ENCODE measurements at regions not wholly inside any gene's neighbourhood (a gene's known extent, or its start where the extent isn't known, plus 50 kb on each side); places are given as distances from the start of the nearest gene placed in this dataset.

DNA sequence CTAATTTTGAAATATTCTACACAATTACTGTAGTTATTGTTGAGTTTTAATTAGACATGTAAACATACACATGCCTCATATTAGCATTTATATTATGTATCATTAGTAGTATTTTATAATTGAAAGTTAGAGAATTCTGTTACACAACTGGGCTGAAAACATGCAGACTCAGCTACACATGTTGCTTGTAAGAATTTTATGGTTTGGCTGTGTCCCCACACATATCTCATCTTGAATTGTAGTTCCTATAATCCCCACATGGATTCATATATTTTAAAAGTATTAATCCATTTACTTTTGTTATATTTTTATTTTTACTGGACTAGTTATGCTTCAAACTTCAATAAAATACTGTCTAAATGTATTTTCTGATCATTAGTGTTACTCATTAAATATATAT lies 2075.3 kb upstream of the C9orf72 start:
- no TSS peak for BruUV-seq (replicated peaks)
- dilution Hi-C loops (cut with HindIII; ENCODE audit: low sequenced_read_pairs, unreplicated experiment), result no loop called here

More for the DNA sequence above, 2075.3 kb upstream of the C9orf72 start:
- Histone ChIP-seq H2AK5ac (ENCODE audit: low read depth, low read length) (no peak overlapping the region), H3K27ac (ENCODE audit: insufficient read depth, low read length) (no peak overlapping the region), H2AFZ (replicated peaks; ENCODE audit: low read length, poor library complexity) (no peak overlapping the region), H3K9ac (ENCODE audit: low read depth, low read length) (no peak overlapping the region), H3K23ac (ENCODE audit: low read depth, low read length) (no peak overlapping the region), H3K4me2 (ENCODE audit: low read depth, low read length) (no peak overlapping the region), H2BK20ac (ENCODE audit: low read depth, low read length) (no peak overlapping the region), H3K9me3 (ENCODE audit: control insufficient read depth, insufficient read depth, low read length) (peaks cover 8% of the 10 kb centered on the region), H3K27me3 (ENCODE audit: control insufficient read depth, insufficient read depth, low read length) (no peaks in the 10 kb centered on the region), H4K8ac (ENCODE audit: low read depth in 2 of 2, low read length in 2 of 2) (no peak overlapping the region), H4K20me1 (ENCODE audit: insufficient read depth, low read length) (no peaks in the 10 kb centered on the region), H2BK5ac (ENCODE audit: low read depth, low read length, poor library complexity, severe bottlenecking) (no peak overlapping the region), H3K18ac (ENCODE audit: low read depth, low read length) (no peak overlapping the region), H3K56ac (ENCODE audit: extremely low read depth, insufficient read depth, low read length) (no peak overlapping the region), H2BK15ac (ENCODE audit: low read depth, low read length) (no peak overlapping the region), H2AK9ac (replicated peaks; ENCODE audit: low read depth, low read length, poor library complexity) (no peak overlapping the region), H4K5ac (ENCODE audit: low read depth, low read length) (no peak overlapping the region), H4K91ac (ENCODE audit: insufficient read depth, low read depth, low read length) (no peak overlapping the region), H3K9me1 (ENCODE audit: insufficient read depth, low read length) (no peaks in the 10 kb centered on the region), H3K79me1 (ENCODE audit: low read depth in 1 of 2, low read length in 2 of 2) (no peaks in the 10 kb centered on the region), H3K4ac (ENCODE audit: low read depth, low read length) (no peak overlapping the region), H3K14ac (replicated peaks; ENCODE audit: low read depth, low read length) (no peak overlapping the region), H2BK120ac (ENCODE audit: low read depth, low read length) (no peak overlapping the region), H3K4me3 (ENCODE audit: insufficient read depth, low read depth, low read length) (no peak overlapping the region), H3K4me1 (ENCODE audit: control insufficient read depth, insufficient read depth, low read length) (no peaks in the 10 kb centered on the region), H3K36me3 (ENCODE audit: control insufficient read depth, insufficient read depth, low read length) (no peaks in the 10 kb centered on the region)
- ATAC-seq (ENCODE audit: low read depth) (no peak), DNase-seq (no peak)
- in situ Hi-C loops (cut with MboI; ENCODE audit: low sequenced_read_pairs), result no loop called here
- POLR2A ChIA-PET (ENCODE audit: unreplicated experiment), result no interaction called here
- CTCF ChIA-PET, result no interaction called here
- intact Hi-C loops (cut with micrococcal nuclease), result no loop called here
- TF ChIP-seq, protein P1, sequence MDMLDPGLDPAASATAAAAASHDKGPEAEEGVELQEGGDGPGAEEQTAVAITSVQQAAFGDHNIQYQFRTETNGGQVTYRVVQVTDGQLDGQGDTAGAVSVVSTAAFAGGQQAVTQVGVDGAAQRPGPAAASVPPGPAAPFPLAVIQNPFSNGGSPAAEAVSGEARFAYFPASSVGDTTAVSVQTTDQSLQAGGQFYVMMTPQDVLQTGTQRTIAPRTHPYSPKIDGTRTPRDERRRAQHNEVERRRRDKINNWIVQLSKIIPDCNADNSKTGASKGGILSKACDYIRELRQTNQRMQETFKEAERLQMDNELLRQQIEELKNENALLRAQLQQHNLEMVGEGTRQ (IDR thresholded peaks at IDR 0.05; ENCODE audit: low read depth, low read length), result no peak
- TF ChIP-seq CEBPB (IDR thresholded peaks at IDR 0.05; ENCODE audit: low read depth, low read length) (no peak), RAD21 (IDR thresholded peaks at IDR 0.05; ENCODE audit: low read length) (no peak), POLR2A (IDR thresholded peaks at IDR 0.05; ENCODE audit: low read depth, low read length) (no peak), RCOR1 (IDR thresholded peaks at IDR 0.05; ENCODE audit: insufficient replicate concordance, low read length) (no peak), MAFK (IDR thresholded peaks at IDR 0.05; ENCODE audit: low read depth, low read length) (no peak)
